ENCODE measurements at regions not wholly inside any gene's neighbourhood (a gene's known extent, or its start where the extent isn't known, plus 50 kb on each side); places are given as distances from the start of the nearest gene placed in this dataset.
"Not testable (repeated sequence)": the region's sequence is repeated elsewhere in the genome, so short reads cannot be mapped to it uniquely, and the experiment has no call there.

DNA sequence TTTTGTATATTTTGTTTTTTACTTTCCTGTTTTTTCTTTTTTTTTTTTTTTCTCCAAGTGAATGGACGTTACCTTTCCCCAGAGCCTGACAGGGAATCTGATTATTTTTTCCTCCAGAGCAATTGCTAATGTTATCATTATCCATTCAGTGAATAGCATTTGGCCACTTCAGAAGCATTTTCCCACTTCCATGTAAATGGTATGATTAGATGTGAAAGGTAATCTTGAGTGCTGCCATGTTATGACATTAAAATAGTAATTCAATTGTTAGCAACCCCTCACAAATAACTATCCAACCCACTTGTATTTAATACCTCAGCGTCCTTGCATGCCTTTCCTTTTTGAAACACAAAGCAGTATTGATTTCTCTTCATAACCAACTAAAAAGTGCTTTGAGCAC lies 1243.8 kb downstream of the CDH8 start:
- no peak overlapping the region for H3K27ac Mint-ChIP-seq
- peaks cover 43% of the 10 kb centered on the region for H3K9me3 Mint-ChIP-seq
- no peak overlapping the region for H3K4me3 Mint-ChIP-seq
- no peaks in the 10 kb centered on the region for H3K27me3 Mint-ChIP-seq (ENCODE audit: low read depth)
- no peak for DNase-seq (ENCODE audit: low spot score)
- no peaks in the 10 kb centered on the region for H3K36me3 Mint-ChIP-seq (ENCODE audit: low read depth)
- H3K4me1 Mint-ChIP-seq (ENCODE audit: low read depth): no peaks in the 10 kb centered on the region

DNA sequence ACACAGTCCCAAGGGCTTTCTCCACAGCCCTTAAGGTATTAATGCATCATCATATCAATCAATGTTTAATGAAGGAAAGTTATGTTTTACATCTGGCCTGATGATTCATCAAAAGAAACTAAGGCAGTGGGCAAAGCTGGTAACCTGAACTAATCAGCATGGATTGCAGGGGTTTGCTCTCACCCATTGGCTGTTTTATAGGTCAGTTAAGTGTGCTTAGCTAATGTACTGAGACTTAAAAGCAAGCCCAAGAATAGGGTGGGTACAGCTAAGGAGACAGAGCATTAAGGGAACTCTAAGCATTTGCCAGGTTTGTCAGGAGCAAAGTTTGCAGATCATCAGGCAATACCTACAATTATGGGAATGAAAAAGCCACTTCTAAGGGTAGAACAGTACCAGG lies 1247.6 kb downstream of the CDH8 start:
- Mint-ChIP-seq H3K9me3 (peaks cover 41% of the 10 kb centered on the region), H3K27ac (no peak overlapping the region), H3K36me3 (ENCODE audit: low read depth) (no peaks in the 10 kb centered on the region), H3K27me3 (ENCODE audit: low read depth) (no peaks in the 10 kb centered on the region), H3K4me3 (no peak overlapping the region), H3K4me1 (ENCODE audit: low read depth) (no peaks in the 10 kb centered on the region)
- no peak for DNase-seq (ENCODE audit: low spot score)

- no peak overlapping the region for H3K4me3 Mint-ChIP-seq
- H3K27me3 Mint-ChIP-seq (ENCODE audit: low read depth): no peaks in the 10 kb centered on the region
- H3K9me3 Mint-ChIP-seq: peaks cover 48% of the 10 kb centered on the region
- H3K4me1 Mint-ChIP-seq (ENCODE audit: low read depth): no peaks in the 10 kb centered on the region
- H3K36me3 Mint-ChIP-seq (ENCODE audit: low read depth): no peaks in the 10 kb centered on the region
- no peak overlapping the region for H3K27ac Mint-ChIP-seq
- no peak for DNase-seq (ENCODE audit: low spot score)
Observed at GRCh38 chr16:60776281-60776680, 1260.0 kb downstream of the CDH8 start.

GRCh38 chr16:60771138-60771537 lies 1265.1 kb downstream of the CDH8 start:
- Mint-ChIP-seq H3K27ac (no peak overlapping the region), H3K36me3 (ENCODE audit: low read depth) (no peaks in the 10 kb centered on the region), H3K9me3 (peaks cover 52% of the 10 kb centered on the region), H3K27me3 (ENCODE audit: low read depth) (no peaks in the 10 kb centered on the region), H3K4me1 (ENCODE audit: low read depth) (no peaks in the 10 kb centered on the region), H3K4me3 (no peak overlapping the region)
- DNase-seq (ENCODE audit: low spot score): no peak

DNA sequence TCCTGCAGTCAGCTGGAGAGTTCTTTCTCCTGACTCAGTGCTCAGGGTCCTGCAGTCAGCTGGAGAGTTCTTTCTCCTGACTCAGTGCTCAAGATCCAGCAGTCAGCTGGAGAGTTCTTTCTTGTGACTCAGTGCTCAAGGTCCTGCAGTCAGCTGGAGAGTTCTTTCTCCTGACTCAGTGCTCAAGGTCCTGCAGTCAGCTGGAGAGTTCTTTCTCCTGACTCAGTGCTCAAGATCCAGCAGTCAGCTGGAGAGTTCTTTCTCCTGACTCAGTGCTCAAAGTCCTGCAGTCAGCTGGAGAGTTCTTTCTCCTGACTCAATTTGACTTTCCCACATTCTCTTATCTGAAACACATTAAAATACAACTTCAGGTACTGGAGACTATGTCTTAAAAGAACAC lies 1265.9 kb downstream of the CDH8 start:
- H3K4me3 Mint-ChIP-seq; H3K4me1 Mint-ChIP-seq (ENCODE audit: low read depth); H3K27me3 Mint-ChIP-seq (ENCODE audit: low read depth); H3K27ac Mint-ChIP-seq; H3K36me3 Mint-ChIP-seq (ENCODE audit: low read depth); DNase-seq (ENCODE audit: low spot score): not testable (repeated sequence)
- peaks cover 53% of the 10 kb centered on the region for H3K9me3 Mint-ChIP-seq

- peaks cover 40% of the 10 kb centered on the region for H3K9me3 Mint-ChIP-seq
Observed at GRCh38 chr16:60763869-60764268, 1272.4 kb downstream of the CDH8 start.

DNA sequence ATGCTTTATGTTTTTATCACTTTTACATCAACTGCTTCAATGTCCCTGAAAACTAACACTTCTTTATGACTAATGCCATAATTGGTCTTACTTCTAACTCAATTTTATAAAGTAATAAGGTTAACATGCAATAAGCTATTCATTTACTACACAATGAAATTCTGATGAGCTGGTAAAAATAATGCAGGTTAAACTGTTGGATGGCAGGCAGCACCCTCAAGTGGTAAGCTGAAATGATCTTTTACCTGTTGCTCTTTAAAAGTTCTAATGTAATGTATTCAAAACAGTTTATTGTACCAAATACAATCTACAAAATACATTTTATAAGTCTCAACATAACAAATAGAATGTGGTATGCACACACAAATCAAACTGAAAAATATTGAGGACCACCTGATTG lies 1280.3 kb downstream of the CDH8 start:
- Mint-ChIP-seq H3K4me3 (no peak overlapping the region), H3K27ac (no peak overlapping the region), H3K27me3 (ENCODE audit: low read depth) (no peaks in the 10 kb centered on the region), H3K36me3 (ENCODE audit: low read depth) (no peaks in the 10 kb centered on the region), H3K9me3 (peaks cover 10% of the 10 kb centered on the region), H3K4me1 (ENCODE audit: low read depth) (no peaks in the 10 kb centered on the region)
- DNase-seq (ENCODE audit: low spot score): no peak

More at GRCh38 chr16:60763869-60764268, 1272.4 kb downstream of the CDH8 start:
- Mint-ChIP-seq H3K27ac (no peak overlapping the region), H3K36me3 (ENCODE audit: low read depth) (no peaks in the 10 kb centered on the region), H3K27me3 (ENCODE audit: low read depth) (no peaks in the 10 kb centered on the region), H3K4me3 (no peak overlapping the region), H3K4me1 (ENCODE audit: low read depth) (no peaks in the 10 kb centered on the region)
- DNase-seq (ENCODE audit: low spot score): no peak

- H3K4me3 Mint-ChIP-seq: no peak overlapping the region
- DNase-seq (ENCODE audit: low spot score): no peak
- H3K27me3 Mint-ChIP-seq (ENCODE audit: low read depth): no peaks in the 10 kb centered on the region
- no peak overlapping the region for H3K27ac Mint-ChIP-seq
- H3K36me3 Mint-ChIP-seq (ENCODE audit: low read depth): no peaks in the 10 kb centered on the region
- peaks cover 31% of the 10 kb centered on the region for H3K9me3 Mint-ChIP-seq
- no peaks in the 10 kb centered on the region for H3K4me1 Mint-ChIP-seq (ENCODE audit: low read depth)
Observed at GRCh38 chr16:60748366-60748765, 1287.9 kb downstream of the CDH8 start.

DNA sequence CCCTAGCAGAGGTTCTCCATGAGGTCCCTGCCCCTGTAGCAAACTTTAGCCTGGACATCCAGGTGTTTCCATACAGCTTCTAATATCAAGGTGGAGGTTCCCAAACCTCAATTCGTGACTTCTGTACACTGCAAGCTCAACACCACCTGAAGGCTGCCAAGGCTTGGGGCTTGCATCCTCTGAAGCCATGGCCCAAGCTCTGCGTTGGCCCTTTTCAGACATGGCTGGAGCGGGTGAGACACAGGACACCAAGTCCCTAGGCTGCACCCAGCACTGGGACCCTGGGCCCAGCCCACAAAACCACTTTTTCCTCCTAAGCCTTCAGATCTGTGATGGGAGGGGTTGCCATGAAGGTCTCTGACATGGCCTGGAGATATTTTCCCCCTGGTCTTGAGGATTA lies 1292.0 kb downstream of the CDH8 start:
- no peaks in the 10 kb centered on the region for H3K36me3 Mint-ChIP-seq (ENCODE audit: low read depth)
- H3K9me3 Mint-ChIP-seq: peaks cover 57% of the 10 kb centered on the region
- no peaks in the 10 kb centered on the region for H3K4me1 Mint-ChIP-seq (ENCODE audit: low read depth)
- no peak overlapping the region for H3K27ac Mint-ChIP-seq
- H3K4me3 Mint-ChIP-seq: no peak overlapping the region
- no peaks in the 10 kb centered on the region for H3K27me3 Mint-ChIP-seq (ENCODE audit: low read depth)
- DNase-seq (ENCODE audit: low spot score): no peak

- Mint-ChIP-seq H3K27me3 (ENCODE audit: low read depth) (no peaks in the 10 kb centered on the region), H3K4me3 (no peak overlapping the region), H3K27ac (no peak overlapping the region), H3K9me3 (peaks cover 47% of the 10 kb centered on the region), H3K36me3 (ENCODE audit: low read depth) (no peaks in the 10 kb centered on the region), H3K4me1 (ENCODE audit: low read depth) (no peaks in the 10 kb centered on the region)
- DNase-seq (ENCODE audit: low spot score): no peak
Observed at GRCh38 chr16:60741810-60742209, 1294.4 kb downstream of the CDH8 start.

GRCh38 chr16:60739737-60740683 lies 1296.2 kb downstream of the CDH8 start:
- no peak for DNase-seq (ENCODE audit: low spot score)
- H3K27ac Mint-ChIP-seq: no peak overlapping the region
- no peak overlapping the region for H3K4me3 Mint-ChIP-seq
- H3K4me1 Mint-ChIP-seq (ENCODE audit: low read depth): no peaks in the 10 kb centered on the region
- H3K27me3 Mint-ChIP-seq (ENCODE audit: low read depth): no peaks in the 10 kb centered on the region
- H3K9me3 Mint-ChIP-seq: peaks cover 53% of the 10 kb centered on the region
- H3K36me3 Mint-ChIP-seq (ENCODE audit: low read depth): no peaks in the 10 kb centered on the region

DNA sequence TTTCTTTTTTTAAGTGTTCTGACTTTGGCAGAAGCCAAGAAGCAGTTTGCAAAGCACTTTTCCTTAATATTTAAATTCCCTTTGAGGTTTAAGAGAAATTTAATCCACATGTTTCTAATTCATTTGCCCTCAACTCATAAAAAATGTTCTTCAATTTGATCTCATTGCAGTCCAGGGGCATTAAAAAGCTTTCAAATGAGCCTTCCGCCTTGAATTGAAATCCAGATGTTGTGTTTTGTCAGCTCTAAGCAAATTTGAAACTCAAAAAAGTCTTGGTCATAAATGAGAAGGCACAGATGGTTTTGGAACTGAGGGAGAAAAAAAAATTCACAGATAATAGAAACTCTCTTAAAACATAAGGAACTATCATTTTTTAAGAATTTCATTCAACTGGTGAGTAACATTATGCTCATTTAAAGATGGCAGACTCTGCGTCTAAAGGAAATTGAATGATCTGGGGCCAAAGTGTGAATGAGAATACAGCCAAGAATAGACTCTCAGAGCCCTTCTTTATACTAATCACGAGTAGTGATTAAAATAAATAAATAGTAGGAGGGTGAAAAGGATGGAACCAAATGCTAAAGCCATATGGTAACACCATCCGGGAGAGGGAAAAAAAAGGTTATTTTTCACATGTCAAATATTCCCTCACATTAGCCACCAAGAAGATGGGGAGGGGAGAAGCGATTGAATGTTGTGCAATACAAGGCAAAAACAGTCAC lies 1304.7 kb downstream of the CDH8 start:
- Mint-ChIP-seq H3K4me3 (no peak overlapping the region), H3K4me1 (ENCODE audit: low read depth) (no peaks in the 10 kb centered on the region), H3K9me3 (peaks cover 50% of the 10 kb centered on the region), H3K27ac (no peak overlapping the region), H3K36me3 (ENCODE audit: low read depth) (no peaks in the 10 kb centered on the region), H3K27me3 (ENCODE audit: low read depth) (no peaks in the 10 kb centered on the region)
- no peak for DNase-seq (ENCODE audit: low spot score)

- Mint-ChIP-seq H3K27ac (no peak overlapping the region), H3K27me3 (ENCODE audit: low read depth) (no peaks in the 10 kb centered on the region), H3K36me3 (ENCODE audit: low read depth) (no peaks in the 10 kb centered on the region), H3K4me3 (no peak overlapping the region), H3K9me3 (peaks cover 48% of the 10 kb centered on the region), H3K4me1 (ENCODE audit: low read depth) (no peaks in the 10 kb centered on the region)
- DNase-seq (ENCODE audit: low spot score): no peak
Observed at GRCh38 chr16:60729051-60729450, 1307.2 kb downstream of the CDH8 start.

DNA sequence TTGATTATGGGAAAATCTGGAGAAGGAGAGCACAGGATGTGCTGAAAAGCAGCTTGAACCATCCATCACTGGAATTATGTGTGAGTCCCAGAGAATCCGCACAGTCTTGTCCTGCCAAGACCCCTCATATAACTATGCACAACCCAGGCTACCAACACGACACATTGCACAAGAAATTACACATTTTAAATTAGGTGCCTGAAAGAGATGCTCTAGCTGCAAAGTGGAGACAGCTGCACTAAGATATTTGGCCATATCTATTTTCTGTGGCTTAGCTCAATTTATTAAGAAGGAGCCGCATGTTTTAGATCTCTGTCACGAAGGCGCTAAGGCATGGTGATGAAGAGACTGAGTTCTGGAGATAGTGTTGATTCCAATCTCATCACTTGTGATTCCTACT lies 1308.4 kb downstream of the CDH8 start:
- Mint-ChIP-seq H3K27me3 (ENCODE audit: low read depth) (no peaks in the 10 kb centered on the region), H3K4me1 (ENCODE audit: low read depth) (no peaks in the 10 kb centered on the region), H3K27ac (no peak overlapping the region), H3K36me3 (ENCODE audit: low read depth) (no peaks in the 10 kb centered on the region), H3K4me3 (no peak overlapping the region), H3K9me3 (peaks cover 50% of the 10 kb centered on the region)
- DNase-seq (ENCODE audit: low spot score): no peak
